Gastrocnemius medialis (tissue), 4 donors: ENCODE measurements at regions not wholly inside any gene's neighbourhood (a gene's known extent, or its start where the extent isn't known, plus 50 kb on each side); places are given as distances from the start of the nearest gene placed in this dataset.

Experiments
- ATAC-seq, 2 donors: fragments of 150-250 bp; one replicate each; pipeline ENCODE4 v1.9.1; 2016
- DNase-seq, 2 donors: peaks; one replicate each; pipeline ENCODE4 v3.0.0-alpha.2; 2019
- H3K27ac ChIP-seq, 4 donors: fragments of 200-600 bp; sonication (generic); 1 replicate in 1 of 4; 2 replicates in 3 of 4; pipeline ENCODE4 v1.5.1; 2016 to 2018; ENCODE audit warnings: mild to moderate bottlenecking in 2 of 4, moderate library complexity in 1 of 4
- H3K27me3 ChIP-seq, 3 donors: fragments of 200-600 bp; sonication (generic) in 2 of 3; 1 replicate in 1 of 3; 2 replicates in 2 of 3; pipeline versions ENCODE4 v1.5.1 to v1.6.0; 2016 to 2019; ENCODE audit warnings: mild to moderate bottlenecking in 1 of 3, moderate library complexity in 1 of 3
- H3K36me3 ChIP-seq, 2 donors: fragments of 200-600 bp; sonication (generic) in 1 of 2; one replicate each; pipeline ENCODE4 v1.5.1; 2017 to 2018
- H3K4me1 ChIP-seq, 2 donors: fragments of 200-600 bp; sonication (generic) in 1 of 2; one replicate each; pipeline ENCODE4 v1.5.1; 2016 to 2017; ENCODE audit warnings: mild to moderate bottlenecking in 2 of 2
- H3K4me3 ChIP-seq, 4 donors: fragments of 200-600 bp; sonication (generic) in 3 of 4; 1 replicate in 1 of 4; 2 replicates in 3 of 4; pipeline ENCODE4 v1.5.1; 2016 to 2019; ENCODE audit warnings: mild to moderate bottlenecking in 2 of 4
- H3K9me3 ChIP-seq, 3 donors: fragments of 200-600 bp; sonication (generic) in 2 of 3; 1 replicate in 1 of 3; 2 replicates in 2 of 3; pipeline ENCODE4 v1.5.1; 2016 to 2019
- POLR2A ChIP-seq, 2 donors: fragments of 450-650 bp; IDR thresholded peaks; one replicate each; pipeline ENCODE4 v1.6.1; 2017; ENCODE audit warnings: antibody characterized with exemption in 2 of 2, mild to moderate bottlenecking in 2 of 2, moderate library complexity in 2 of 2
- in situ Hi-C, 4 donors: fragments of 200-750 bp; cut with MboI; loops; one replicate each; pipeline versions ENCODE4 v1.15.0 to v1.8.0; 2017; ENCODE audit warnings: low sequenced_read_pairs in 4 of 4
- intact Hi-C: fragments of 100-400 bp; cut with DNase I; formaldehyde crosslinking; loops from one replicate; pipeline ENCODE4 v1.15.1; 2023; ENCODE audit warnings: low total_unique reads
- TF ChIP-seq, protein P1 (sequence below), 5 experiments: fragments of 450-650 bp in 3 of 5; fragments of 200-600 bp in 2 of 5; sonication (generic) in 2 of 5; IDR thresholded peaks in 4 of 5; conservative IDR thresholded peaks in 1 of 5; 1 replicate in 4 of 5; 2 replicates in 1 of 5; pipeline ENCODE4 v1.5.1; 2016 to 2019; ENCODE audit warnings: antibody characterized with exemption in 5 of 5, mild to moderate bottlenecking in 3 of 5, moderate library complexity in 3 of 5

DNA sequence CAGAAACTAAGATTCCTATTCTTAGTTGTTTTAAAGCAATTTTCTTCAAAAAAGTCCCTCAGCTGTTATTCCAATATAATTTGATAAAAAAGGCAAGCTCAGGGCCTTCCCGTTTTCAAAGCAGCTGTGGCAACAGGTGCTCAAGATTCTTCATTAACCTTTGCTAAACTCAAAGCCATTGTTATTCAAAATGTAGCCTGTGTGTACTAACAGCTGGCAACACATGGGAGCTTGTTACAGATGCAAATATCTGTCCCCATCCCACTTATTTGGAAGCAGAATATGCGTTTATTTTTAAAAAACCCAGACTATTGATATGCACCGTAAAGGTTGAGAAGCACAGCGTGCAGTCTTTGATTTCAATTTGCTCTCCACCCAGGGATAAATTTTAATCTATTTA lies 210.4 kb upstream of the SYT10 start:
- H3K4me3 ChIP-seq, result no peak overlapping the region
- intact Hi-C loops, result no loop called here
- no peak for ATAC-seq
- no peak for DNase-seq
- no peak overlapping the region for H3K27ac ChIP-seq
- no peaks in the 10 kb centered on the region for H3K4me1 ChIP-seq
- no peaks in the 10 kb centered on the region for H3K27me3 ChIP-seq
- no peak for TF ChIP-seq POLR2A (IDR thresholded peaks at IDR 0.05)
- TF ChIP-seq, protein P1, sequence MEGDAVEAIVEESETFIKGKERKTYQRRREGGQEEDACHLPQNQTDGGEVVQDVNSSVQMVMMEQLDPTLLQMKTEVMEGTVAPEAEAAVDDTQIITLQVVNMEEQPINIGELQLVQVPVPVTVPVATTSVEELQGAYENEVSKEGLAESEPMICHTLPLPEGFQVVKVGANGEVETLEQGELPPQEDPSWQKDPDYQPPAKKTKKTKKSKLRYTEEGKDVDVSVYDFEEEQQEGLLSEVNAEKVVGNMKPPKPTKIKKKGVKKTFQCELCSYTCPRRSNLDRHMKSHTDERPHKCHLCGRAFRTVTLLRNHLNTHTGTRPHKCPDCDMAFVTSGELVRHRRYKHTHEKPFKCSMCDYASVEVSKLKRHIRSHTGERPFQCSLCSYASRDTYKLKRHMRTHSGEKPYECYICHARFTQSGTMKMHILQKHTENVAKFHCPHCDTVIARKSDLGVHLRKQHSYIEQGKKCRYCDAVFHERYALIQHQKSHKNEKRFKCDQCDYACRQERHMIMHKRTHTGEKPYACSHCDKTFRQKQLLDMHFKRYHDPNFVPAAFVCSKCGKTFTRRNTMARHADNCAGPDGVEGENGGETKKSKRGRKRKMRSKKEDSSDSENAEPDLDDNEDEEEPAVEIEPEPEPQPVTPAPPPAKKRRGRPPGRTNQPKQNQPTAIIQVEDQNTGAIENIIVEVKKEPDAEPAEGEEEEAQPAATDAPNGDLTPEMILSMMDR (IDR thresholded peaks at IDR 0.05 in 4 of 5, conservative IDR thresholded peaks at IDR 0.05 in 1 of 5), result no peak
- no peaks in the 10 kb centered on the region for H3K9me3 ChIP-seq
- H3K36me3 ChIP-seq, result no peaks in the 10 kb centered on the region
- in situ Hi-C loops, result no loop called here

GRCh38 chr12:33650832-33651231 lies 211.2 kb upstream of the SYT10 start:
- Histone ChIP-seq H3K9me3 (no peaks in the 10 kb centered on the region), H3K27me3 (no peaks in the 10 kb centered on the region), H3K4me1 (no peaks in the 10 kb centered on the region), H3K27ac (no peak overlapping the region), H3K4me3 (no peak overlapping the region), H3K36me3 (no peaks in the 10 kb centered on the region)
- intact Hi-C loops (no loop called here), in situ Hi-C loops (no loop called here)
- DNase-seq (no peak), ATAC-seq (no peak)
- TF ChIP-seq, protein P1 (IDR thresholded peaks at IDR 0.05 in 4 of 5, conservative IDR thresholded peaks at IDR 0.05 in 1 of 5), result no peak
- no peak for TF ChIP-seq POLR2A (IDR thresholded peaks at IDR 0.05)

DNA sequence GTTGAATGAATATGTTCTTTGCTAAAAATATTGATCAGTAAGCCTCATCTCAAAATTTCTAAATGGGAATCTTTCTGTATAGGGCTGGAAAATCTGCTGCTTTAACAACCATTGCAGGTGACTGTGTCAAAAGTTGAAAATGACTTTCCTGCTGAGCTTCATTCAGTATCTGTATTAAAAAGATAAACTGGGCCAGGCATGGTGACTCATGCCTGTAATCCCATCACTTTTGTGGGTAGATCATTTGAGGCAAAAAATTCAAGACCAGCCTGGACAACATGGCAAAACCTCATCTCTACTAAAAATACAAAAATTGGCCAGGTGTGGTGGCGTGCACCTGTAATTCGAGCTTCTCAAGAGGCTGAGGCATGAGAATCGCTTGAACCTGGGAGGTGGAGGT lies 213.7 kb upstream of the SYT10 start:
- Histone ChIP-seq H3K9me3 (no peaks in the 10 kb centered on the region), H3K36me3 (no peaks in the 10 kb centered on the region), H3K27me3 (no peaks in the 10 kb centered on the region), H3K27ac (no peak overlapping the region), H3K4me1 (no peaks in the 10 kb centered on the region), H3K4me3 (no peak overlapping the region)
- intact Hi-C loops (no loop called here), in situ Hi-C loops (no loop called here)
- TF ChIP-seq, protein P1 (IDR thresholded peaks at IDR 0.05 in 4 of 5, conservative IDR thresholded peaks at IDR 0.05 in 1 of 5), result no peak
- no peak for TF ChIP-seq POLR2A (IDR thresholded peaks at IDR 0.05)
- ATAC-seq (no peak), DNase-seq (no peak)

- H3K4me3 ChIP-seq, result no peak overlapping the region
- intact Hi-C loops, result no loop called here
- no peak for DNase-seq
Measured at GRCh38 chr12:33654313-33654712, 214.7 kb upstream of the SYT10 start.

More at GRCh38 chr12:33654313-33654712, 214.7 kb upstream of the SYT10 start:
- Histone ChIP-seq H3K9me3 (no peaks in the 10 kb centered on the region), H3K4me1 (no peaks in the 10 kb centered on the region), H3K27me3 (no peaks in the 10 kb centered on the region), H3K36me3 (no peaks in the 10 kb centered on the region), H3K27ac (no peak overlapping the region)
- no peak for ATAC-seq
- no peak for TF ChIP-seq POLR2A (IDR thresholded peaks at IDR 0.05)
- TF ChIP-seq, protein P1 (IDR thresholded peaks at IDR 0.05 in 4 of 5, conservative IDR thresholded peaks at IDR 0.05 in 1 of 5), result no peak
- in situ Hi-C loops, result no loop called here
